Ectodermal cell (in vitro differentiated cells): ENCODE measurements at regions not wholly inside any gene's neighbourhood (a gene's known extent, or its start where the extent isn't known, plus 50 kb on each side); places are given as distances from the start of the nearest gene placed in this dataset.
"Not testable (repeated sequence)": the region's sequence is repeated elsewhere in the genome, so short reads cannot be mapped to it uniquely, and the experiment has no call there.

Experiments used
- H3K27ac ChIP-seq: 2 replicates; pipeline ENCODE4 v1.7.0; 2013; ENCODE audit warnings: mild to moderate bottlenecking, low read depth, low read length; ENCODE audit not compliant: insufficient read depth, poor library complexity, severe bottlenecking
- H3K27me3 ChIP-seq: 2 replicates; pipeline ENCODE4 v1.7.0; 2013; ENCODE audit warnings: mild to moderate bottlenecking, low read length; ENCODE audit not compliant: insufficient read depth, control insufficient read depth, poor library complexity, severe bottlenecking
- H3K36me3 ChIP-seq: one replicate; pipeline ENCODE4 v1.7.0; 2013; ENCODE audit warnings: low read length; ENCODE audit not compliant: control insufficient read depth, insufficient read depth
- H3K4me1 ChIP-seq: one replicate; pipeline ENCODE4 v1.7.0; 2013; ENCODE audit warnings: low read length; ENCODE audit not compliant: control insufficient read depth, insufficient read depth
- H3K4me3 ChIP-seq: 2 replicates; pipeline ENCODE4 v1.7.0; 2013; ENCODE audit warnings: low read depth, low read length, control low read depth; ENCODE audit not compliant: insufficient read depth
- H3K9me3 ChIP-seq: 2 replicates; pipeline ENCODE4 v1.7.0; 2013; ENCODE audit warnings: mild to moderate bottlenecking, low read length, moderate library complexity; ENCODE audit not compliant: control insufficient read depth
- WGBS, 2 experiments: methylation state at CpG; one replicate each; pipeline ENCODE4 v1.1.7; 2013; ENCODE audit warnings: missing lambda C conversion rate in 2 of 2; 5-methylcytosine and 5-hydroxymethylcytosine counted together

DNA sequence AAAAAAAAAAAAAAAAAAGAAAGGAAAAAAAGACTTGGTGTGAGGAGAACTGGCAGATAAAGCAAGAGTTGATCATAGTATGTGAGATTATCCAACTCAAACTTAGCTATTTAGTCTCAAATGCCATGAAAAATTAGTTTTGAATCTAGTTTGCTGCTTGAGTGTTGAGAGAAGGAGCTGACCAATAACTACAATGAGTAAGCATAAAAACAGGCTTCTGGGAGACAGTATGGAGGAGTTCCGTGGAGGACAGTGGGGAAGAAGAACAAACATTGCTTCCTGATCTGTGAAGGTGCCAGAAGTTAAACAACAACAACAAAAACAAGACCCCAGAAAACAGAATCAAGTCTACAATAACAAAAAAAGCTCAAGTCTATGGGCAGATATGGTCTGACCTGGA, 317.1 kb upstream of the POT1 start:
- no peak overlapping the region for H3K4me3 ChIP-seq
- H3K36me3 ChIP-seq, result no peaks in the 10 kb centered on the region
- no peaks in the 10 kb centered on the region for H3K9me3 ChIP-seq
- no peak overlapping the region for H3K27ac ChIP-seq
- no peaks in the 10 kb centered on the region for H3K4me1 ChIP-seq
- no peaks in the 10 kb centered on the region for H3K27me3 ChIP-seq
- WGBS, 2 experiments, result 88 to 100% methylated on average over 1 of the region's 1 CpG

DNA sequence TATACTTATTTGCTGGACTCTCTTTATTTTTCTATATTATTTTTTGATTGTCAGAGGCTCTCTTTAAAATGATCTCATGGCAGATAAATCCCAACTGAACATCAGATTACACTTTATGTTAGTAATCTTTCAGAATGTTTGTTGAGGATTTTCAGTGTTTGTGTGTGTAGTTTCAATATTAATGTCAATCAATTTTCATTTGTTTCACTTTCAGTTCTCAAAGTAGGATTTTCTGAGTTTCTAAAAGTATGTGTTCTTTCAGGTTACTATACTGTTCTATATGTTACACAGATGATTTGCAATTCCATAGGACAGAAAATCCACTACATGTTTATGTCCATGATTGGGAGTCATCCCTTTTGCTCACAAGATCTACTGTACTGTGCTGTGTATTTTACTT, 311.9 kb upstream of the POT1 start:
- no peaks in the 10 kb centered on the region for H3K27me3 ChIP-seq
- H3K27ac ChIP-seq, result no peak overlapping the region
- H3K4me3 ChIP-seq, result no peak overlapping the region
- H3K9me3 ChIP-seq, result no peaks in the 10 kb centered on the region
- no peaks in the 10 kb centered on the region for H3K36me3 ChIP-seq
- no peaks in the 10 kb centered on the region for H3K4me1 ChIP-seq

DNA sequence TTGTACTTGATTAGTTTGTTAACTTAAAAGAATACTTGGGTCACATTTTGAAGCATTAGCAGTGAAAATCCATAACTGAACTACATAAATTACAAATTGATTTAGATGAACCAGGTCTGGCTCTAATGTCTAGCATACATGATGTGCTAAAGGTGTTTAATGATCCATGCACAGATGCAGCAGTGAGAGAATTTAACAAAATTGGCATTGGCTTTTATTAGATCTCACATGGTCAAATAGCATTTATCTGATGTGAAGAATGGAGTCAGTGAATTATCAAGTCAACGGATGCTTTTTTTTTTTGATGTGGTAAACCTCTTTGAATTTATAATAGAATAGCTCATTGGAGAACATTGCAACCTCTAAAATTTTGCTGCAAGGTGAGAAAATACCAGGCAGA, 293.0 kb upstream of the POT1 start:
- no peak overlapping the region for H3K4me3 ChIP-seq
- no peaks in the 10 kb centered on the region for H3K9me3 ChIP-seq
- WGBS, 2 experiments, result 91 to 100% methylated on average over 1 of the region's 1 CpG
- H3K27ac ChIP-seq, result no peak overlapping the region
- no peaks in the 10 kb centered on the region for H3K4me1 ChIP-seq
- H3K27me3 ChIP-seq, result no peaks in the 10 kb centered on the region
- H3K36me3 ChIP-seq, result no peaks in the 10 kb centered on the region

DNA sequence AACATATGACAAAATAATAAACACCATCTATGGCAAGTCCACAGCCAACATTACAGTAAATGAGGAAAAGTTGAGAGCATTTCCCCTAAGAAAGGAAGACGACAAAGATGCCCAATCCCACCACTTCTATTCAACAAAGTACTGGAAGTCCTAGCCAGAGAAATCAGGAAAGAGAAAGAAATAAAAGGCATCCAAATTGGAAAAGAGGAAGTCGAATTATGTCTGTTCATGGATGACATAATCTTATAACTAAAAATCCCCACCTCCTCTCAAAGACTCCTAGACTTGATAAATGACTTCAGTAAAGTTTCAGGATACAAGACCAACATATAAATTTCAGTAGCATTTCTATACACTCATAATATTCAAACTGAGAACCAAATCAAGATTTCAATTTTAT, 288.5 kb upstream of the POT1 start:
- Histone ChIP-seq H3K4me3 (no peak overlapping the region), H3K9me3 (no peaks in the 10 kb centered on the region), H3K4me1 (no peaks in the 10 kb centered on the region), H3K27ac (no peak overlapping the region), H3K27me3 (no peaks in the 10 kb centered on the region), H3K36me3 (no peaks in the 10 kb centered on the region)
- WGBS, 2 experiments, result 67 to 100% methylated on average over 1 of the region's 2 CpGs

DNA sequence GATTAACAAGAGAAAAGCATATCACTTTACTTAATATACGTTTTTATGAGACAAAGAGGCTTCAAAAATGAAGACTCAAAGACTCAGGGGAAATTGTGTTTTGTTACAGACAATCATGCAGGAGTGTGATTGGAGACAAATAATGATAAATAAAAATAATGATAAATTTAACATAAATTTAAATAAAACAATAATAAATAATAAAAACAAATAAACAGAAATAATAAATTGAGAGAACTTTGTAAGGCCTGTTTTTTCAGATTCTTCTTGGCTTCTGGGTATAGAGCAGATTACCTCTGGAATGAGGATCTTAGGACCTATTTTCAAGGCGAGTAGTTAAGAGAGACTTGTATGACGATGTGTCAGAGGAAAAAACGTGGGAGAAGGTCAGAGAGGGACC, 271.4 kb upstream of the POT1 start:
- WGBS, 2 experiments, result 92 to 96% methylated on average over 3 to 4 of the region's 4 CpGs
- Histone ChIP-seq H3K36me3 (no peaks in the 10 kb centered on the region), H3K4me3 (no peak overlapping the region), H3K4me1 (no peaks in the 10 kb centered on the region), H3K27me3 (no peaks in the 10 kb centered on the region), H3K27ac (no peak overlapping the region), H3K9me3 (no peaks in the 10 kb centered on the region)

DNA sequence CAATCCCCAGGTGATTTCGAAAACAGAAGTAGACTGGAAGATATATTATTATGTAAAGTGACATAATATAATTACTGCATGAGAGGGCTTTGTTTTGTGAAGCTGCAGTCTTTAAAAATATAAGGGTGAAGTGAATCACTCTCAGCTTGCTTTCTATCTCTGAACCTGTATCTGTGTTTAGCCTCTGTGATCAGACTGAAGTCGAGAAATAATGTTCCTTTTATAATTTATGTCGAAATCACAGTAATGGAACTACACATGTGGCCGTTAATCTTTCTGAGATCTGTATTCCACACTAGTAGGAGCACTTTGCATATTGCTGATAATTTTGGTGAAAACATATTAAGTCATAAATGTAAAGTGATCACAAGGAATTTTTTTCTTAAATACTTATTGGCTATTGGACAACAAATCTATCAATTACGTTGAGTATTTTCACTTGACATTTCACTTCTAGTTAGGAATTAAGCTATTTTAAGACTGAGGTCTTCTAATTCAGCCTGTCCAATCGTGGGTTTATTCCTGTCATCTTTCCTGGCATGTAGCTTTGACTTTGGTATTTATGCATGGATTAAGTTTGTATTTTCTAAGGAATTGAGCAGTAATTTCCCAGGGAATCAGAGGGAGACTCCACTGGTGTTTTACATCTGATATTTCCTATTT, 268.2 kb upstream of the POT1 start:
- 96 to 98% methylated on average over 6 of the region's 6 CpGs for WGBS, 2 experiments

DNA sequence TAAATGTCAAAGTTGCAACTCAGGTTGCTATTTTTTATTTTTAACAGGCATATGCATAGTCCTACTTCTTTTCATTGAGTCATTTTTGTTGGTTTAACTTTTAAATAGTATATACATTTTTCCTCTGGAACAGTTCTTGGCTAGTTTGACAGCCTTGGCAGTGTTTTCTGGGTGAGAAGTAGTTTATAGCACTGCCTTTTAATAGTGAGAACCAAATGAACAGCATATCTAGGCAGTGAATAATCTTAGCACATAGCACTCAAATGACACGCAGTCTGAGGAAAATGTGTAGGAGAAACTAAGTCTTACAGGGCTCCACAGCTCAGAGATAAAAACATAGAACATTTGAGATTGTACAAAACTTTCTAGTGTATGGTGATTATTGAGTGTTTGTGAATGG, 265.5 kb upstream of the POT1 start:
- Histone ChIP-seq H3K4me1 (no peaks in the 10 kb centered on the region), H3K27ac (no peak overlapping the region), H3K4me3 (no peak overlapping the region), H3K9me3 (no peaks in the 10 kb centered on the region), H3K27me3 (no peaks in the 10 kb centered on the region), H3K36me3 (no peaks in the 10 kb centered on the region)
- WGBS, 2 experiments, result 90% methylated on average over 1 of the region's 1 CpG

More for the DNA sequence above, 268.2 kb upstream of the POT1 start:
- Histone ChIP-seq H3K27me3 (no peaks in the 10 kb centered on the region), H3K9me3 (no peaks in the 10 kb centered on the region), H3K27ac (no peak overlapping the region), H3K4me3 (no peak overlapping the region), H3K36me3 (no peaks in the 10 kb centered on the region), H3K4me1 (no peaks in the 10 kb centered on the region)

DNA sequence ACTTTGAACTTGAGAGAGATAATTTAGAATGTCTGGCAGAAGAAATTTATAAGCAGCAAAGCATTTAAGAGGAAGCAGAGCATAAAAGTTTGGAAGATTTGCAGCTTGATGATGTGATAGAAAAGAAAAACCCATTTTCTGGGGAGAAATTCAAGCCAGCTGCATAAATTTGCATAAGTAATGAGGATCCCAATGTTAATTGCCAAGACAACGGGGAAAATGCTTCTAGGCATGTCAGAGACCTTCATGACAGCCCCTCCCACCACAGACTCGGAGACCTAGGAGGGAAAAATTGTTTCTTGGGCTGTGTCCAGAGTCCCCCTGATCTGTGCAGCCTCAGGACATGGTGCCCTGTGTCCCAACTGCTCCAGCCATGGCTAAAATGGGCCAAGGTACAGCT, 263.6 kb upstream of the POT1 start:
- Histone ChIP-seq H3K9me3 (no peaks in the 10 kb centered on the region), H3K4me3 (no peak overlapping the region)
- WGBS, 2 experiments, result 92 to 98% methylated on average over 2 of the region's 2 CpGs

DNA sequence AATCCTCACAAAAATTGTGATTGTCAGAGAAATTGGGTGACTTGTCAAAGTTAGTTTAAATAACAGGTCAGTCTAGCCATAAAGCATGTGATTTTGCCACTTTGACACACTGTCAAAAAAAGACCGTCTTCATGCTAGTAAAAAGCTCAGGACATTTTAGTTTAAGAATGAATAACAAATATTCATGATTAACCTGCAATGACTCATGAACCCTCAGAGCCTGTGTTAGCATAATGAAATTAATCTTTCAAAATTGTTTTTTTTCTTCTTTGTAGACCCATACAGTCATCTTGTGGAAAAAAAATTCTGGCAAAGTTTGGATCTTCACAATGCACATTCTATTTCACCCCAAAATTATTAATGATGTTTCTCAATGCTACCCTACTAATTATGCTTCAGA, 255.2 kb upstream of the POT1 start:
- WGBS, 2 experiments, result 92% methylated on average over 1 of the region's 1 CpG; no CpG with 5 or more reads in 1 of the 2 experiments
- no peaks in the 10 kb centered on the region for H3K4me1 ChIP-seq

More for the DNA sequence above, 263.6 kb upstream of the POT1 start:
- Histone ChIP-seq H3K27me3 (no peaks in the 10 kb centered on the region), H3K27ac (no peak overlapping the region), H3K36me3 (no peaks in the 10 kb centered on the region), H3K4me1 (no peaks in the 10 kb centered on the region)

DNA sequence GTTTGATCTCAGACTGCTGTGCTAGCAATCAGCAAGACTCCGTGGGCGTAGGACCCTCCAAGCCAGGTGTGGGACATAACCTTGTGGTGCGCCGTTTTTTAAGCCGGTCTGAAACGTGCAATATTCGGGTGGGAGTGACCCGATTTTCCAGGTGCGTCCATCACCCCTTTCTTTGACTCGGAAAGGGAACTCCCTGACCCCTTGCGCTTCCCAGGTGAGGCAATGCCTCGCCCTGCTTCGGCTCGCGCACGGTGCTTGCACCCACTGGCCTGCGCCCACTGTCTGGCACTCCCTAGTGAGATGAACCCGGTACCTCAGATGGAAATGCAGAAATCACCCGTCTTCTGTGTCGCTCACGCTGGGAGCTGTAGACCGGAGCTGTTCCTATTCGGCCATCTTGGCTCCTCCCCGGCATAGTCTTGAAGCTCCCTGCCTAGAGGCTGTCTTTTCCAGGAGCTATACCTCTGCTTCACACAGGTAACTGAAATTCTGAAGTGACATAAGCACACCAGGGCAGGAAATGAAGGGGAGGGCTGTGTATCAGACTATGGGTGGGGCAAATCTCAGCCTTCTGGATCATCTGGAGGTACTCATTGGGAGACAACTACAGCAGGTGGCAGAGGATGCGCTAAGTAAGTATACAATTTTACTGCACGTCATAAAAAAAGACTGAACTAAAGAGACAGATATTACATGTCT, 252.1 kb upstream of the POT1 start:
- not testable (repeated sequence) for H3K36me3 ChIP-seq, H3K27me3 ChIP-seq, H3K9me3 ChIP-seq, H3K27ac ChIP-seq, H3K4me3 ChIP-seq, H3K4me1 ChIP-seq
- 91 to 94% methylated on average over 18 to 26 of the region's 26 CpGs for WGBS, 2 experiments

More for the DNA sequence above, 255.2 kb upstream of the POT1 start:
- H3K4me3 ChIP-seq, result no peak overlapping the region
- no peaks in the 10 kb centered on the region for H3K27me3 ChIP-seq
- H3K36me3 ChIP-seq, result no peaks in the 10 kb centered on the region
- no peaks in the 10 kb centered on the region for H3K9me3 ChIP-seq
- no peak overlapping the region for H3K27ac ChIP-seq
